Hepatocyte (in vitro differentiated cells): ENCODE measurements at regions not wholly inside any gene's neighbourhood (a gene's known extent, or its start where the extent isn't known, plus 50 kb on each side); places are given as distances from the start of the nearest gene placed in this dataset.

Experiments used
- DNase-seq: peaks from one replicate; pipeline ENCODE4 v3.0.0-alpha.2; 2016; ENCODE audit warnings: low spot score
- H2AFZ ChIP-seq: fragments of 200-600 bp; sonication (generic); 2 replicates; pipeline ENCODE4 v1.6.0; 2016; ENCODE audit warnings: antibody characterized with exemption, mild to moderate bottlenecking
- H3K27ac ChIP-seq: fragments of 200-600 bp; sonication (generic); 2 replicates; pipeline ENCODE4 v1.5.1; 2016; ENCODE audit warnings: mild to moderate bottlenecking
- H3K27me3 ChIP-seq: fragments of 200-600 bp; sonication (generic); 2 replicates; pipeline ENCODE4 v1.6.1; 2016
- H3K36me3 ChIP-seq: fragments of 200-600 bp; sonication (generic); replicated peaks from 2 replicates; pipeline ENCODE4 v1.5.1; 2016; ENCODE audit warnings: low read depth; ENCODE audit not compliant: insufficient read depth
- H3K4me1 ChIP-seq: fragments of 200-600 bp; sonication (generic); 2 replicates; pipeline ENCODE4 v1.5.1; 2016; ENCODE audit warnings: mild to moderate bottlenecking, moderate library complexity; ENCODE audit not compliant: insufficient read depth
- H3K4me2 ChIP-seq: fragments of 200-600 bp; sonication (generic); 2 replicates; pipeline ENCODE4 v1.6.0; 2016
- H3K4me3 ChIP-seq: fragments of 200-600 bp; sonication (generic); 2 replicates; pipeline ENCODE4 v1.5.1; 2016; ENCODE audit warnings: mild to moderate bottlenecking
- H3K79me2 ChIP-seq: fragments of 200-600 bp; sonication (generic); 2 replicates; pipeline ENCODE4 v1.6.0; 2017; ENCODE audit warnings: mild to moderate bottlenecking
- H3K9me2 ChIP-seq: fragments of 200-600 bp; sonication (generic); replicated peaks from 2 replicates; pipeline ENCODE4 v1.6.0; 2017; ENCODE audit warnings: mild to moderate bottlenecking; ENCODE audit not compliant: insufficient read depth
- H3K9me3 ChIP-seq: fragments of 200-600 bp; sonication (generic); 2 replicates; pipeline ENCODE4 v1.5.1; 2016; ENCODE audit warnings: low read depth, mild to moderate bottlenecking
- H4K20me1 ChIP-seq: fragments of 200-600 bp; sonication (generic); 2 replicates; pipeline ENCODE4 v1.6.0; 2016; ENCODE audit warnings: mild to moderate bottlenecking; ENCODE audit not compliant: insufficient read depth, poor library complexity, severe bottlenecking
- CTCF ChIP-seq: fragments of 200-600 bp; sonication (generic); IDR thresholded peaks from 2 replicates; pipeline ENCODE4 v1.5.1; 2016; ENCODE audit warnings: antibody characterized with exemption, mild to moderate bottlenecking; ENCODE audit not compliant: poor library complexity
- EZH2 ChIP-seq: fragments of 200-600 bp; sonication (generic); IDR thresholded peaks from 2 replicates; pipeline ENCODE4 v1.6.1; 2016; ENCODE audit warnings: antibody characterized with exemption, mild to moderate bottlenecking, borderline replicate concordance
- EZH2phosphoT487 ChIP-seq: fragments of 200-600 bp; sonication (generic); IDR thresholded peaks from one replicate; pipeline ENCODE4 v1.6.1; 2018; ENCODE audit warnings: antibody characterized with exemption, mild to moderate bottlenecking, low read depth, moderate library complexity; ENCODE audit not compliant: unreplicated experiment, severe bottlenecking
- WGBS: methylation state at CpG from one replicate; pipeline ENCODE4 v1.1.6; 2016; ENCODE audit warnings: low lambda C conversion rate; ENCODE audit errors: missing lambda C conversion rate; 5-methylcytosine and 5-hydroxymethylcytosine counted together

- Histone ChIP-seq H2AFZ (no peak overlapping the region), H3K36me3 (no peaks in the 10 kb centered on the region), H3K27ac (no peak overlapping the region), H3K4me2 (no peak overlapping the region), H3K4me3 (no peak overlapping the region), H3K4me1 (no peaks in the 10 kb centered on the region), H4K20me1 (no peaks in the 10 kb centered on the region), H3K9me2 (no peaks in the 10 kb centered on the region), H3K79me2 (no peaks in the 10 kb centered on the region), H3K9me3 (no peaks in the 10 kb centered on the region), H3K27me3 (no peaks in the 10 kb centered on the region)
- TF ChIP-seq EZH2phosphoT487, result no peak
- TF ChIP-seq EZH2, result no peak
- 87% methylated on average over 2 of the region's 2 CpGs for WGBS
- DNase-seq, result no peak
These were observed 775.4 kb upstream of the ROBO1 start for GRCh38 chr3:80543154-80543553.

GRCh38 chr3:80542456-80542855, 774.7 kb upstream of the ROBO1 start:
- H3K4me1 ChIP-seq, result no peaks in the 10 kb centered on the region
- H3K36me3 ChIP-seq, result no peaks in the 10 kb centered on the region
- no peak overlapping the region for H2AFZ ChIP-seq
- H3K9me2 ChIP-seq, result no peaks in the 10 kb centered on the region
- H3K9me3 ChIP-seq, result no peaks in the 10 kb centered on the region
- TF ChIP-seq EZH2phosphoT487 (no peak), EZH2 (no peak), CTCF (no peak)
- no peak for DNase-seq
- no peaks in the 10 kb centered on the region for H4K20me1 ChIP-seq
- no peaks in the 10 kb centered on the region for H3K27me3 ChIP-seq
- H3K27ac ChIP-seq, result no peak overlapping the region
- H3K4me2 ChIP-seq, result no peak overlapping the region
- no peaks in the 10 kb centered on the region for H3K79me2 ChIP-seq
- no peak overlapping the region for H3K4me3 ChIP-seq

- TF ChIP-seq EZH2 (no peak), EZH2phosphoT487 (no peak), CTCF (no peak)
- 80% methylated on average over 4 of the region's 4 CpGs for WGBS
These were observed 769.9 kb upstream of the ROBO1 start for GRCh38 chr3:80537680-80538079.

GRCh38 chr3:80535286-80535685, 767.5 kb upstream of the ROBO1 start:
- Histone ChIP-seq H3K9me2 (no peaks in the 10 kb centered on the region), H3K4me2 (no peak overlapping the region), H3K27ac (no peak overlapping the region), H3K27me3 (no peaks in the 10 kb centered on the region), H2AFZ (no peak overlapping the region), H4K20me1 (no peaks in the 10 kb centered on the region), H3K9me3 (no peaks in the 10 kb centered on the region), H3K4me3 (no peak overlapping the region), H3K79me2 (no peaks in the 10 kb centered on the region), H3K4me1 (no peaks in the 10 kb centered on the region), H3K36me3 (no peaks in the 10 kb centered on the region)
- no peak for DNase-seq
- 88% methylated on average over 1 of the region's 1 CpG for WGBS
- TF ChIP-seq EZH2 (no peak), CTCF (no peak), EZH2phosphoT487 (no peak)

More at GRCh38 chr3:80537680-80538079, 769.9 kb upstream of the ROBO1 start:
- Histone ChIP-seq H3K4me2 (no peak overlapping the region), H3K36me3 (no peaks in the 10 kb centered on the region), H4K20me1 (no peaks in the 10 kb centered on the region), H3K4me1 (no peaks in the 10 kb centered on the region), H3K79me2 (no peaks in the 10 kb centered on the region), H3K27ac (no peak overlapping the region), H3K4me3 (no peak overlapping the region), H3K9me3 (no peaks in the 10 kb centered on the region), H3K9me2 (no peaks in the 10 kb centered on the region), H3K27me3 (no peaks in the 10 kb centered on the region), H2AFZ (no peak overlapping the region)
- no peak for DNase-seq
